Islet precursor cell (in vitro differentiated cells): ENCODE measurements at regions not wholly inside any gene's neighbourhood (a gene's known extent, or its start where the extent isn't known, plus 50 kb on each side); places are given as distances from the start of the nearest gene placed in this dataset.
"Not testable (repeated sequence)": the region's sequence is repeated elsewhere in the genome, so short reads cannot be mapped to it uniquely, and the experiment has no call there.

Experiments
- DNase-seq: peaks from one replicate; pipeline ENCODE4 v3.0.0-alpha.2; 2018

GRCh38 chr3:112765531-112765930 lies 81.1 kb downstream of the CD200R1L start:
- no peak for DNase-seq

- no peak for DNase-seq
Observed at GRCh38 chr3:112763258-112763657, 83.4 kb downstream of the CD200R1L start.

GRCh38 chr3:112761062-112761638 lies 85.5 kb downstream of the CD200R1L start:
- DNase-seq: no peak

- DNase-seq: no peak
Observed at GRCh38 chr3:112759681-112760080, 87.0 kb downstream of the CD200R1L start.

- no peak for DNase-seq
Observed at GRCh38 chr3:112759210-112759609, 87.5 kb downstream of the CD200R1L start.

- DNase-seq: no peak
Observed at GRCh38 chr3:112757197-112757596, 89.5 kb downstream of the CD200R1L start.

GRCh38 chr3:112755845-112756613 lies 90.6 kb downstream of the CD200R1L start:
- no peak for DNase-seq

- DNase-seq: not testable (repeated sequence)
Observed at GRCh38 chr3:112755046-112755445, 91.6 kb downstream of the CD200R1L start.

GRCh38 chr3:112751564-112752512 lies 94.8 kb downstream of the CD200R1L start:
- no peak for DNase-seq

- no peak for DNase-seq
Observed at GRCh38 chr3:112751061-112751460, 95.6 kb downstream of the CD200R1L start.

GRCh38 chr3:112747624-112748023 lies 99.0 kb downstream of the CD200R1L start:
- DNase-seq: no peak

- no peak for DNase-seq
Observed at GRCh38 chr3:112746675-112747280, 99.9 kb downstream of the CD200R1L start.

- DNase-seq: no peak
Observed at GRCh38 chr3:112745567-112746248, 101.0 kb downstream of the CD200R1L start.

GRCh38 chr3:112744825-112745566 lies 101.7 kb downstream of the CD200R1L start:
- no peak for DNase-seq

GRCh38 chr3:112744106-112744505 lies 102.6 kb downstream of the CD200R1L start:
- no peak for DNase-seq

GRCh38 chr3:112742934-112743333 lies 102.0 kb upstream of the CCDC80 start:
- no peak for DNase-seq

GRCh38 chr3:112741983-112742382 lies 101.0 kb upstream of the CCDC80 start:
- DNase-seq: no peak

GRCh38 chr3:112740835-112741234 lies 99.9 kb upstream of the CCDC80 start:
- no peak for DNase-seq

- no peak for DNase-seq
Observed at GRCh38 chr3:112739252-112739965, 98.5 kb upstream of the CCDC80 start.

GRCh38 chr3:112738366-112738765 lies 97.4 kb upstream of the CCDC80 start:
- DNase-seq: no peak
